ENCODE measurements at regions not wholly inside any gene's neighbourhood (a gene's known extent, or its start where the extent isn't known, plus 50 kb on each side); places are given as distances from the start of the nearest gene placed in this dataset.

- no TSS peak for BruUV-seq (replicated peaks)
- dilution Hi-C loops (cut with MboI; ENCODE audit: extremely low pct_ligation_motif_present, low sequenced_read_pairs) = no loop called here
Observed at GRCh38 chr5:167478188-167478587, 813.3 kb upstream of the WWC1 start.

More at GRCh38 chr5:167478188-167478587, 813.3 kb upstream of the WWC1 start:
- ChIA-PET POLR2A (no interaction called here), CTCF (no interaction called here)
- FAIRE-seq (no peak), DNase-seq (ENCODE audit: low read depth, low spot score) (no peak)
- H3K9me3 ChIP-seq (replicated peaks; ENCODE audit: control insufficient read depth, insufficient read depth, low read length) = peaks cover 3% of the 10 kb centered on the region
- no peaks in the 10 kb centered on the region for H3K36me3 ChIP-seq (ENCODE audit: control insufficient read depth in 2 of 2, extremely low read depth in 1 of 2, insufficient read depth in 2 of 2, low read length in 2 of 2)
- H3K4me1 ChIP-seq (ENCODE audit: control insufficient read depth, extremely low read depth, insufficient read depth, low read length) = no peaks in the 10 kb centered on the region
- no peaks in the 10 kb centered on the region for H3K27me3 ChIP-seq (ENCODE audit: control insufficient read depth in 2 of 2, insufficient read depth in 2 of 2, low read length in 2 of 2)
- no peaks in the 10 kb centered on the region for H3K9me1 ChIP-seq (replicated peaks; ENCODE audit: control insufficient read depth, extremely low read depth, insufficient read depth, low read length)
- TF ChIP-seq MYC (IDR thresholded peaks at IDR 0.05; ENCODE audit: low read depth, low read length) = no peak
- no peak for TF ChIP-seq EZH2 (IDR thresholded peaks at IDR 0.05; ENCODE audit: borderline replicate concordance, low read depth, low read length, severe bottlenecking)
- no peak for TF ChIP-seq POLR2AphosphoS5 (IDR thresholded peaks at IDR 0.05; ENCODE audit: insufficient read depth, low read depth, low read length)
- no peak for TF ChIP-seq GATA2 (IDR thresholded peaks at IDR 0.05; ENCODE audit: insufficient read depth, insufficient read length, low read depth, low read length)
- TF ChIP-seq POLR2A (IDR thresholded peaks at IDR 0.05; ENCODE audit: low read depth, low read length) = no peak
- no peak for TF ChIP-seq MAX (IDR thresholded peaks at IDR 0.05; ENCODE audit: insufficient read depth, insufficient read length)
- TF ChIP-seq JUN (IDR thresholded peaks at IDR 0.05; ENCODE audit: borderline replicate concordance, insufficient read depth, insufficient read length, low read depth) = no peak
- TF ChIP-seq FOS (IDR thresholded peaks at IDR 0.05; ENCODE audit: borderline replicate concordance, insufficient read depth, low read length) = no peak
- no peak for TF ChIP-seq CTCF (IDR thresholded peaks at IDR 0.05; ENCODE audit: extremely low read depth in 1 of 2, insufficient read depth in 1 of 2, low read depth in 1 of 2, low read length in 2 of 2)
- no peaks in the 10 kb centered on the region for H4K20me1 ChIP-seq (replicated peaks; ENCODE audit: control insufficient read depth, extremely low read depth, insufficient read depth, low read length)
- H3K79me2 ChIP-seq (ENCODE audit: control insufficient read depth, insufficient read depth, low read length) = no peaks in the 10 kb centered on the region
- H3K27ac ChIP-seq (ENCODE audit: insufficient read depth, low read depth, low read length) = no peak overlapping the region
- H3K4me2 ChIP-seq (ENCODE audit: insufficient read depth, low read length) = no peak overlapping the region
- H2AFZ ChIP-seq (ENCODE audit: low read depth, low read length) = no peak overlapping the region
- intact Hi-C loops (cut with micrococcal nuclease) = no loop called here
- no peak overlapping the region for H3K4me3 ChIP-seq (replicated peaks in 1 of 3; ENCODE audit: insufficient read depth in 1 of 3, low read depth in 1 of 3, low read length in 3 of 3)
- H3K9ac ChIP-seq (replicated peaks; ENCODE audit: extremely low read depth, insufficient read depth, low read length) = no peak overlapping the region

Measured in endothelial cell of umbilical vein (primary cell).